ENCODE measurements at regions not wholly inside any gene's neighbourhood (a gene's known extent, or its start where the extent isn't known, plus 50 kb on each side); places are given as distances from the start of the nearest gene placed in this dataset.

- TF ChIP-seq CTCF (IDR thresholded peaks at IDR 0.05; ENCODE audit: low read depth, low read length): no peak
- in situ Hi-C loops (cut with HindIII; ENCODE audit: low sequenced_read_pairs): no loop called here
- DNase-seq (ENCODE audit: low read depth, low spot score): no peak
- no peak overlapping the region for H3K4me3 ChIP-seq (ENCODE audit: low read depth, low read length)
Observed at GRCh38 chr1:8144323-8144722, 118.2 kb upstream of the ERRFI1 start.

GRCh38 chr1:8142955-8143629 lies 117.0 kb upstream of the ERRFI1 start:
- DNase-seq (ENCODE audit: low read depth, low spot score): peak; percentile 95
- in situ Hi-C loops (cut with HindIII; ENCODE audit: low sequenced_read_pairs): no loop called here
- no peak overlapping the region for H3K4me3 ChIP-seq (ENCODE audit: low read depth, low read length)
- TF ChIP-seq CTCF (IDR thresholded peaks at IDR 0.05; ENCODE audit: low read depth, low read length): no peak

- TF ChIP-seq CTCF (IDR thresholded peaks at IDR 0.05; ENCODE audit: low read depth, low read length): no peak
- in situ Hi-C loops (cut with HindIII; ENCODE audit: low sequenced_read_pairs): no loop called here
- DNase-seq (ENCODE audit: low read depth, low spot score): no peak
- H3K4me3 ChIP-seq (ENCODE audit: low read depth, low read length): no peak overlapping the region
Observed at GRCh38 chr1:8139941-8140340, 113.8 kb upstream of the ERRFI1 start.

- in situ Hi-C loops (cut with HindIII; ENCODE audit: low sequenced_read_pairs): no loop called here
- DNase-seq (ENCODE audit: low read depth, low spot score): no peak
- no peak for TF ChIP-seq CTCF (IDR thresholded peaks at IDR 0.05; ENCODE audit: low read depth, low read length)
- no peak overlapping the region for H3K4me3 ChIP-seq (ENCODE audit: low read depth, low read length)
Observed at GRCh38 chr1:8139383-8139782, 113.3 kb upstream of the ERRFI1 start.

- no peak overlapping the region for H3K4me3 ChIP-seq (ENCODE audit: low read depth, low read length)
- no peak for TF ChIP-seq CTCF (IDR thresholded peaks at IDR 0.05; ENCODE audit: low read depth, low read length)
- in situ Hi-C loops (cut with HindIII; ENCODE audit: low sequenced_read_pairs): no loop called here
- DNase-seq (ENCODE audit: low read depth, low spot score): no peak
Observed at GRCh38 chr1:8138673-8139072, 112.6 kb upstream of the ERRFI1 start.

- peak; percentile 98 for DNase-seq (ENCODE audit: low read depth, low spot score)
- TF ChIP-seq CTCF (IDR thresholded peaks at IDR 0.05; ENCODE audit: low read depth, low read length): no peak
- in situ Hi-C loops (cut with HindIII; ENCODE audit: low sequenced_read_pairs): no loop called here
- H3K4me3 ChIP-seq (ENCODE audit: low read depth, low read length): no peak overlapping the region
Observed at GRCh38 chr1:8137481-8138244, 111.6 kb upstream of the ERRFI1 start.

All from astrocyte of the spinal cord (primary cell).